CD4-positive, alpha-beta memory T cell (primary cell): ENCODE measurements at regions not wholly inside any gene's neighbourhood (a gene's known extent, or its start where the extent isn't known, plus 50 kb on each side); places are given as distances from the start of the nearest gene placed in this dataset.
"Not testable (repeated sequence)": the region's sequence is repeated elsewhere in the genome, so short reads cannot be mapped to it uniquely, and the experiment has no call there.

Experiments used
- CTCF ChIA-PET: fragments of 350-600 bp; sonication (Branson Sonifier 250); formaldehyde crosslinking; loops from one replicate; lab custom pipeline; 2021; ENCODE audit warnings: inconsistent platforms; ENCODE audit not compliant: partially characterized antibody; lab: Charles Lee
- POLR2A ChIA-PET: fragments of 350-600 bp; sonication (Branson Sonifier 250); formaldehyde crosslinking; loops from one replicate; lab custom pipeline; 2021; ENCODE audit not compliant: partially characterized antibody; lab: Charles Lee
- DNase-seq, 5 donors: peaks; one replicate each; pipeline versions ENCODE4 v3.0.0 to v3.0.0-alpha.2; 2020 to 2022; ENCODE audit warnings: mixed read lengths in 1 of 5
- H3K27ac ChIP-seq: one replicate; pipeline ENCODE4 v1.7.0; 2013; ENCODE audit warnings: low read depth, low read length
- H3K27me3 ChIP-seq: 2 replicates; pipeline ENCODE4 v1.7.0; 2013; ENCODE audit warnings: mild to moderate bottlenecking, low read length, moderate library complexity; ENCODE audit not compliant: insufficient read depth
- H3K36me3 ChIP-seq: 2 replicates; pipeline ENCODE4 v1.7.0; 2013; ENCODE audit warnings: mild to moderate bottlenecking, low read length, moderate library complexity; ENCODE audit not compliant: insufficient read depth
- H3K4me1 ChIP-seq: 2 replicates; pipeline ENCODE4 v1.7.0; 2013; ENCODE audit warnings: mild to moderate bottlenecking, low read length, moderate library complexity; ENCODE audit not compliant: insufficient read depth
- H3K4me3 ChIP-seq, 2 donors: one replicate each; pipeline ENCODE4 v1.7.0; 2013; ENCODE audit warnings: low read length in 2 of 2, mild to moderate bottlenecking in 1 of 2
- H3K9me3 ChIP-seq, 2 donors: one replicate each; pipeline ENCODE4 v1.7.0; 2013; ENCODE audit warnings: low read length in 2 of 2, control low read depth in 1 of 2; ENCODE audit not compliant: control insufficient read depth in 1 of 2
- H3K27ac Mint-ChIP-seq, 7 donors: one replicate each; pipeline ENCODE4 v1.8.0; 2020 to 2021; ENCODE audit warnings: mixed read lengths in 7 of 7, mild to moderate bottlenecking in 6 of 7, inconsistent platforms in 3 of 7, moderate library complexity in 3 of 7
- H3K27me3 Mint-ChIP-seq, 2 donors: one replicate each; pipeline ENCODE4 v1.8.0; 2020 to 2021; ENCODE audit warnings: mixed read lengths in 2 of 2
- H3K36me3 Mint-ChIP-seq, 2 donors: one replicate each; pipeline ENCODE4 v1.8.0; 2020 to 2021; ENCODE audit warnings: mixed read lengths in 2 of 2, inconsistent platforms in 1 of 2, mild to moderate bottlenecking in 1 of 2
- H3K4me1 Mint-ChIP-seq, 4 donors: one replicate each; pipeline ENCODE4 v1.8.0; 2020 to 2021; ENCODE audit warnings: mixed read lengths in 4 of 4, mild to moderate bottlenecking in 1 of 4
- H3K4me3 Mint-ChIP-seq, 8 donors: one replicate each; pipeline ENCODE4 v1.8.0; 2020 to 2021; ENCODE audit warnings: mixed read lengths in 8 of 8, mild to moderate bottlenecking in 7 of 8, moderate library complexity in 6 of 8, inconsistent platforms in 3 of 8
- H3K9me3 Mint-ChIP-seq, 8 donors: one replicate each; pipeline ENCODE4 v1.8.0; 2020 to 2021; ENCODE audit warnings: mixed read lengths in 8 of 8, mild to moderate bottlenecking in 5 of 8, inconsistent platforms in 3 of 8, moderate library complexity in 1 of 8
- intact Hi-C: fragments of 100-400 bp; cut with micrococcal nuclease; formaldehyde crosslinking; loops from one replicate; pipeline ENCODE4 v1.15.1; 2023

GRCh38 chr13:73819711-73820110 is 314.5 kb downstream of the KLF12 start:
- H3K4me3 ChIP-seq = no peak overlapping the region
- Mint-ChIP-seq H3K27ac (peak overlapping the region; percentile 1 to 64 (median 45)), H3K9me3 (no peaks in the 10 kb centered on the region), H3K4me1 (peaks cover 35 to 68% (median 57%) of the 10 kb centered on the region in 4 donors), H3K36me3 (peaks cover 38 to 39% of the 10 kb centered on the region in 2 donors), H3K4me3 (no peak overlapping the region), H3K27me3 (no peaks in the 10 kb centered on the region)
- H3K4me1 ChIP-seq = peaks cover 18% of the 10 kb centered on the region
- intact Hi-C loops = no loop called here
- H3K36me3 ChIP-seq = no peaks in the 10 kb centered on the region
- no peak overlapping the region for H3K27ac ChIP-seq
- ChIA-PET CTCF (interaction anchor here (0.6 kb wide), 1 partner anchor 23 kb away, joined by 3 read pairs; no protein-coding TSS in a partner anchor), POLR2A (interaction anchor here (0.8 kb wide), 1 partner anchor 15 kb away, joined by 3 read pairs; no protein-coding TSS in a partner anchor)
- no peak for DNase-seq
- H3K27me3 ChIP-seq = no peaks in the 10 kb centered on the region
- H3K9me3 ChIP-seq = no peaks in the 10 kb centered on the region

GRCh38 chr13:73816702-73817101 is 317.5 kb downstream of the KLF12 start:
- H3K9me3 Mint-ChIP-seq = peaks cover 0 to 2% (median 0%) of the 10 kb centered on the region in 8 donors
- H3K27ac Mint-ChIP-seq = peak overlapping the region in 2 of 7 donors; percentile 5 to 8
- DNase-seq = no peak
- H3K36me3 ChIP-seq = peaks cover 8% of the 10 kb centered on the region
- H3K4me3 Mint-ChIP-seq = no peak overlapping the region
- H3K4me1 Mint-ChIP-seq = peaks cover 36 to 71% (median 52%) of the 10 kb centered on the region in 4 donors
- H3K27ac ChIP-seq = no peak overlapping the region
- intact Hi-C loops = no loop called here
- H3K27me3 Mint-ChIP-seq = no peaks in the 10 kb centered on the region
- POLR2A ChIA-PET = no interaction called here
- H3K4me3 ChIP-seq = no peak overlapping the region
- H3K4me1 ChIP-seq = peaks cover 6% of the 10 kb centered on the region
- H3K27me3 ChIP-seq = no peaks in the 10 kb centered on the region
- H3K9me3 ChIP-seq = no peaks in the 10 kb centered on the region
- CTCF ChIA-PET = no interaction called here
- H3K36me3 Mint-ChIP-seq = peaks cover 57% of the 10 kb centered on the region in 2 donors

GRCh38 chr13:73815796-73816195 is 318.4 kb downstream of the KLF12 start:
- Mint-ChIP-seq H3K36me3 (peaks cover 48 to 60% of the 10 kb centered on the region in 2 donors), H3K4me3 (no peak overlapping the region), H3K27ac (peak overlapping the region in 2 of 7 donors; percentile 58 to 62), H3K9me3 (peaks cover 0 to 2% (median 0%) of the 10 kb centered on the region in 8 donors), H3K27me3 (no peaks in the 10 kb centered on the region), H3K4me1 (peaks cover 27 to 61% (median 43%) of the 10 kb centered on the region in 4 donors)
- H3K27ac ChIP-seq = no peak overlapping the region
- ChIA-PET POLR2A (interaction anchor here (1.2 kb wide), 1 partner anchor 12 kb away, joined by 3 read pairs; no protein-coding TSS in a partner anchor), CTCF (no interaction called here)
- no peaks in the 10 kb centered on the region for H3K27me3 ChIP-seq
- H3K4me3 ChIP-seq = no peak overlapping the region
- DNase-seq = no peak
- no peaks in the 10 kb centered on the region for H3K4me1 ChIP-seq
- H3K36me3 ChIP-seq = peaks cover 8% of the 10 kb centered on the region
- intact Hi-C loops = no loop called here
- no peaks in the 10 kb centered on the region for H3K9me3 ChIP-seq

- Mint-ChIP-seq H3K4me1 (peaks cover 20 to 45% (median 31%) of the 10 kb centered on the region in 4 donors), H3K9me3 (peaks cover 0 to 2% (median 0%) of the 10 kb centered on the region in 8 donors), H3K36me3 (peaks cover 47 to 59% of the 10 kb centered on the region in 2 donors), H3K27me3 (no peaks in the 10 kb centered on the region), H3K4me3 (no peak overlapping the region), H3K27ac (no peak overlapping the region)
- Histone ChIP-seq H3K9me3 (no peaks in the 10 kb centered on the region), H3K4me1 (no peaks in the 10 kb centered on the region), H3K27me3 (no peaks in the 10 kb centered on the region), H3K27ac (no peak overlapping the region), H3K4me3 (no peak overlapping the region), H3K36me3 (peaks cover 15% of the 10 kb centered on the region)
- no peak for DNase-seq
- intact Hi-C loops = no loop called here
- CTCF ChIA-PET = interaction anchor here (0.6 to 1.1 kb wide), 3 partner anchors 22 to 70 kb away, joined by 3 read pairs; no protein-coding TSS in a partner anchor
- POLR2A ChIA-PET = interaction anchor here (0.8 to 1.2 kb wide), 2 partner anchors 10 to 45 kb away, joined by 3 to 6 read pairs; no protein-coding TSS in a partner anchor
Observed at GRCh38 chr13:73810647-73811046, 323.6 kb downstream of the KLF12 start.

GRCh38 chr13:73809561-73809960 is 324.6 kb downstream of the KLF12 start:
- peaks cover 0 to 2% (median 0%) of the 10 kb centered on the region in 8 donors for H3K9me3 Mint-ChIP-seq

GRCh38 chr13:73808318-73808717 is 325.9 kb downstream of the KLF12 start:
- no peaks in the 10 kb centered on the region for H3K27me3 ChIP-seq
- Mint-ChIP-seq H3K27me3 (no peaks in the 10 kb centered on the region), H3K27ac (no peak overlapping the region), H3K4me3 (no peak overlapping the region), H3K36me3 (peaks cover 49 to 54% of the 10 kb centered on the region in 2 donors), H3K9me3 (peaks cover 0 to 2% (median 0%) of the 10 kb centered on the region in 8 donors), H3K4me1 (peaks cover 15 to 45% (median 29%) of the 10 kb centered on the region in 4 donors)
- no peak overlapping the region for H3K27ac ChIP-seq
- peaks cover 13% of the 10 kb centered on the region for H3K36me3 ChIP-seq
- DNase-seq = no peak
- no peaks in the 10 kb centered on the region for H3K4me1 ChIP-seq
- CTCF ChIA-PET = no interaction called here
- intact Hi-C loops = no loop called here
- no peaks in the 10 kb centered on the region for H3K9me3 ChIP-seq
- POLR2A ChIA-PET = interaction anchor here (1.2 kb wide), 1 partner anchor 40 kb away, joined by 3 read pairs; no protein-coding TSS in a partner anchor
- H3K4me3 ChIP-seq = no peak overlapping the region

More at GRCh38 chr13:73809561-73809960, 324.6 kb downstream of the KLF12 start:
- intact Hi-C loops = no loop called here
- CTCF ChIA-PET = no interaction called here
- peaks cover 14 to 40% (median 26%) of the 10 kb centered on the region in 4 donors for H3K4me1 Mint-ChIP-seq
- H3K4me3 Mint-ChIP-seq = no peak overlapping the region
- H3K4me1 ChIP-seq = no peaks in the 10 kb centered on the region
- POLR2A ChIA-PET = no interaction called here
- no peaks in the 10 kb centered on the region for H3K27me3 ChIP-seq
- no peak for DNase-seq
- no peak overlapping the region for H3K27ac ChIP-seq
- no peaks in the 10 kb centered on the region for H3K27me3 Mint-ChIP-seq
- peak overlapping the region in 1 of 7 donors; percentile 0 for H3K27ac Mint-ChIP-seq
- no peak overlapping the region for H3K4me3 ChIP-seq
- peaks cover 15% of the 10 kb centered on the region for H3K36me3 ChIP-seq
- H3K36me3 Mint-ChIP-seq = peaks cover 48 to 52% of the 10 kb centered on the region in 2 donors
- no peaks in the 10 kb centered on the region for H3K9me3 ChIP-seq

GRCh38 chr13:73805326-73805958 is 328.8 kb downstream of the KLF12 start:
- H3K4me1 ChIP-seq, intact Hi-C loops, H3K4me3 ChIP-seq, H3K9me3 Mint-ChIP-seq, H3K27ac ChIP-seq, H3K27me3 Mint-ChIP-seq, H3K27me3 ChIP-seq, H3K27ac Mint-ChIP-seq, DNase-seq, H3K4me3 Mint-ChIP-seq, H3K36me3 ChIP-seq, H3K9me3 ChIP-seq: not testable (repeated sequence)
- Mint-ChIP-seq H3K36me3 (peaks cover 40 to 45% of the 10 kb centered on the region in 2 donors), H3K4me1 (peaks cover 9 to 37% (median 22%) of the 10 kb centered on the region in 4 donors)
- CTCF ChIA-PET = interaction anchor here (0.6 to 1.5 kb wide), 2 partner anchors 9 to 27 kb away, joined by 3 read pairs; no protein-coding TSS in a partner anchor
- POLR2A ChIA-PET = interaction anchor here (1.3 kb wide), 1 partner anchor 15 kb away, joined by 3 read pairs; no protein-coding TSS in a partner anchor
